Nephron progenitor cell (in vitro differentiated cells): ENCODE measurements at regions not wholly inside any gene's neighbourhood (a gene's known extent, or its start where the extent isn't known, plus 50 kb on each side); places are given as distances from the start of the nearest gene placed in this dataset.

Experiments used
- DNase-seq: peaks from one replicate; pipeline ENCODE4 v3.0.0; 2021
- H3K27ac Mint-ChIP-seq: 2 replicates; pipeline ENCODE4 v1.8.0; 2021; ENCODE audit warnings: mild to moderate bottlenecking, moderate library complexity, mixed read lengths
- H3K27me3 Mint-ChIP-seq: 2 replicates; pipeline ENCODE4 v1.8.0; 2021; ENCODE audit warnings: mild to moderate bottlenecking, low read depth, mixed read lengths; ENCODE audit not compliant: poor library complexity
- H3K36me3 Mint-ChIP-seq: 2 replicates; pipeline ENCODE4 v1.8.0; 2021; ENCODE audit warnings: low read depth, mixed read lengths
- H3K4me1 Mint-ChIP-seq: 2 replicates; pipeline ENCODE4 v1.8.0; 2021; ENCODE audit warnings: mixed read lengths
- H3K4me3 Mint-ChIP-seq: 2 replicates; pipeline ENCODE4 v1.8.0; 2021; ENCODE audit warnings: mild to moderate bottlenecking, moderate library complexity, mixed read lengths
- H3K9me3 Mint-ChIP-seq: 2 replicates; pipeline ENCODE4 v1.8.0; 2021; ENCODE audit warnings: mild to moderate bottlenecking, moderate library complexity, mixed read lengths
- CTCF ChIP-seq: fragments of 200-600 bp; sonication (generic); IDR thresholded peaks from 2 replicates; pipeline ENCODE4 v1.5.0; 2021; ENCODE audit warnings: antibody characterized with exemption

GRCh38 chrX:128931071-128931470, 592.2 kb downstream of the SMARCA1 start:
- peaks cover 52% of the 10 kb centered on the region for H3K9me3 Mint-ChIP-seq
- no peak for DNase-seq
- no peak overlapping the region for H3K27ac Mint-ChIP-seq
- peaks cover 12% of the 10 kb centered on the region for H3K4me1 Mint-ChIP-seq
- no peak for TF ChIP-seq CTCF
- H3K27me3 Mint-ChIP-seq = no peaks in the 10 kb centered on the region
- peaks cover 23% of the 10 kb centered on the region for H3K36me3 Mint-ChIP-seq
- H3K4me3 Mint-ChIP-seq = no peak overlapping the region

- Mint-ChIP-seq H3K36me3 (peaks cover 19% of the 10 kb centered on the region), H3K4me3 (no peak overlapping the region), H3K9me3 (peaks cover 44% of the 10 kb centered on the region), H3K27me3 (no peaks in the 10 kb centered on the region), H3K4me1 (peaks cover 12% of the 10 kb centered on the region), H3K27ac (peak overlapping the region; percentile 37)
- DNase-seq = no peak
- TF ChIP-seq CTCF = no peak
Measured at GRCh38 chrX:128929271-128930057, 593.8 kb downstream of the SMARCA1 start.

GRCh38 chrX:128928636-128929035, 594.7 kb downstream of the SMARCA1 start:
- Mint-ChIP-seq H3K4me1 (peaks cover 12% of the 10 kb centered on the region), H3K36me3 (peaks cover 19% of the 10 kb centered on the region), H3K9me3 (peaks cover 40% of the 10 kb centered on the region), H3K27me3 (no peaks in the 10 kb centered on the region), H3K4me3 (no peak overlapping the region), H3K27ac (peak overlapping the region; percentile 2)
- no peak for TF ChIP-seq CTCF
- DNase-seq = no peak

GRCh38 chrX:128927363-128927762, 595.9 kb downstream of the SMARCA1 start:
- Mint-ChIP-seq H3K27ac (no peak overlapping the region), H3K36me3 (peaks cover 15% of the 10 kb centered on the region), H3K4me3 (no peak overlapping the region), H3K9me3 (peaks cover 36% of the 10 kb centered on the region), H3K4me1 (peaks cover 12% of the 10 kb centered on the region), H3K27me3 (no peaks in the 10 kb centered on the region)
- DNase-seq = no peak
- no peak for TF ChIP-seq CTCF

- Mint-ChIP-seq H3K27ac (no peak overlapping the region), H3K9me3 (no peaks in the 10 kb centered on the region), H3K36me3 (no peaks in the 10 kb centered on the region), H3K4me1 (peaks cover 13% of the 10 kb centered on the region), H3K4me3 (no peak overlapping the region), H3K27me3 (no peaks in the 10 kb centered on the region)
- no peak for TF ChIP-seq CTCF
- no peak for DNase-seq
Measured at GRCh38 chrX:128906753-128907152, 616.5 kb downstream of the SMARCA1 start.

GRCh38 chrX:128901018-128901417, 622.3 kb downstream of the SMARCA1 start:
- H3K9me3 Mint-ChIP-seq = peaks cover 4% of the 10 kb centered on the region
- TF ChIP-seq CTCF = no peak
- H3K36me3 Mint-ChIP-seq = no peaks in the 10 kb centered on the region
- DNase-seq = no peak
- no peak overlapping the region for H3K27ac Mint-ChIP-seq
- no peaks in the 10 kb centered on the region for H3K27me3 Mint-ChIP-seq
- H3K4me3 Mint-ChIP-seq = no peak overlapping the region
- peaks cover 7% of the 10 kb centered on the region for H3K4me1 Mint-ChIP-seq
